ENCODE measurements at regions not wholly inside any gene's neighbourhood (a gene's known extent, or its start where the extent isn't known, plus 50 kb on each side); places are given as distances from the start of the nearest gene placed in this dataset.

DNA sequence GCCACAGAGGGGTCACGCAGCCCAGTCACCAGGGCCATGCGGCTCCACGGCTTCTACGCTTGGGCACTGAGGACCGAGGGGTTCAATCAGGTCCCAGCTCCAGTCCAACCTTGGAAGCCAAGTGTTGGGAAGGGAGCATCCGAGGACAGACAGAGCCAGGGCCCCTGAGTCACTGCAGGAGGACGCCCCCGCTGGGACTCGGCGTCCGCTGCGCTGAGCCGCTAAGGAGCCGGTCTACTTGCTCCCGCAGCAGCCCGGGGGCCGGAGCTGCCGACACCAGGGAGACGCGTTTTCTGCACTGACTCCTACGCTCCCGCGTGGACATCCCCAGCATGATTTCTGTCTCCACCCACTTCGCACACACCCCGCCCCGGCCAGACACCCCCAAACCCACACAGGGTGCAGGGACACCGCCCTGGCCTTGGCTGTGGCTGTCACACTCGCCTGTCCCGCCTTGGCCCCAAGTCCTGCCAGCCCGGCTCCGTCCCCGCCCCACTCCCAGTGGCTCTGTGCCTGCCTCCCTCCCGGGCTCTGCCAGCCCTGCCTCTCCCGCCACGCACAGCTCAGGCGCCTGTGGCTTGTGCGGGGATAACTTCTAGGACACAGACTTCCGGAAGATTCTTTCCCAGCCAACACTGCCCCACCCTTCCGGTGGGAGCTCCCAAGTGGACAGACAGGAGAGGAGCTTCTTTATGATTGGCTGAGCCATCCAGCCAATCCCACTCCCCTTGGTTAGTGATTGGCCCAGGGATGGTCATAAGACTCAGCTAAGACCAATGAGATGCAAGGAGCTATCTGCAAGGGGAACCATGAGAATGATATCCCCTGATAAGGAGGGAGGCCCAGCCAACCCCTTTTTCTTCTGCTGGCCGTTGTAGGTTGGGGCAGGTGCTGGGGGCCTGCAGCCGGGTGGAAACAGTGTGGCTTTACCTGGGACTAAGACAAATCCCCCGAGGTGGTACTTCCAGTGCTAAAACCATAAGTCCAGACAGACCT, 118.9 kb upstream of the SFSWAP start:
- TF ChIP-seq, protein P1, sequence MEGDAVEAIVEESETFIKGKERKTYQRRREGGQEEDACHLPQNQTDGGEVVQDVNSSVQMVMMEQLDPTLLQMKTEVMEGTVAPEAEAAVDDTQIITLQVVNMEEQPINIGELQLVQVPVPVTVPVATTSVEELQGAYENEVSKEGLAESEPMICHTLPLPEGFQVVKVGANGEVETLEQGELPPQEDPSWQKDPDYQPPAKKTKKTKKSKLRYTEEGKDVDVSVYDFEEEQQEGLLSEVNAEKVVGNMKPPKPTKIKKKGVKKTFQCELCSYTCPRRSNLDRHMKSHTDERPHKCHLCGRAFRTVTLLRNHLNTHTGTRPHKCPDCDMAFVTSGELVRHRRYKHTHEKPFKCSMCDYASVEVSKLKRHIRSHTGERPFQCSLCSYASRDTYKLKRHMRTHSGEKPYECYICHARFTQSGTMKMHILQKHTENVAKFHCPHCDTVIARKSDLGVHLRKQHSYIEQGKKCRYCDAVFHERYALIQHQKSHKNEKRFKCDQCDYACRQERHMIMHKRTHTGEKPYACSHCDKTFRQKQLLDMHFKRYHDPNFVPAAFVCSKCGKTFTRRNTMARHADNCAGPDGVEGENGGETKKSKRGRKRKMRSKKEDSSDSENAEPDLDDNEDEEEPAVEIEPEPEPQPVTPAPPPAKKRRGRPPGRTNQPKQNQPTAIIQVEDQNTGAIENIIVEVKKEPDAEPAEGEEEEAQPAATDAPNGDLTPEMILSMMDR (IDR thresholded peaks at IDR 0.05), result no peak
- TF ChIP-seq EZH2 (IDR thresholded peaks at IDR 0.05), result no peak
